ENCODE measurements at regions not wholly inside any gene's neighbourhood (a gene's known extent, or its start where the extent isn't known, plus 50 kb on each side); places are given as distances from the start of the nearest gene placed in this dataset.

DNA sequence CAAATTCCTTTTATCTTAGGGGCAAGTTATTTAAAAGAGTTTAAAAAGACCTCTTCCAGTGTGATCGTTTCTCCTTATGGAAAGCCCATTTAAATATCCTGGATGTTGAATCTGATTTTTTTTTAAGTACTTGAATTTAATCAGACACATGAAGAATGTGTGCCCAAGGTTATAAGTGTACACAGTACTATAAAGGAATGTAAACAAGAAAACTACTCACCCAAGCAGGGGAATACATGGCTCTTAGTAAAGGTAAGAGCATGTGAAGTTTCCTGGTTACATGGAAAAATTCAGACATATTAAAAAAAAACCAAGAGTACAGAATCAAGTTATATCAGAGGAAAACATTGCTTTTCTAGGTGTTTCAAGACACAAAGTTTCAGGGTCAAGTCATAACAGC, 546.9 kb downstream of the MATN1 start (continued):
- TF ChIP-seq FOSL2 (IDR thresholded peaks at IDR 0.05) (no peak), FOSL2 (CRISPR knock-in tag; IDR thresholded peaks at IDR 0.05) (no peak), ZNF302 (CRISPR knock-in tag; IDR thresholded peaks at IDR 0.05) (no peak), RCOR1 (IDR thresholded peaks at IDR 0.05; ENCODE audit: low read depth, low read length) (no peak), FOXS1 (CRISPR knock-in tag; IDR thresholded peaks at IDR 0.05) (no peak)

DNA sequence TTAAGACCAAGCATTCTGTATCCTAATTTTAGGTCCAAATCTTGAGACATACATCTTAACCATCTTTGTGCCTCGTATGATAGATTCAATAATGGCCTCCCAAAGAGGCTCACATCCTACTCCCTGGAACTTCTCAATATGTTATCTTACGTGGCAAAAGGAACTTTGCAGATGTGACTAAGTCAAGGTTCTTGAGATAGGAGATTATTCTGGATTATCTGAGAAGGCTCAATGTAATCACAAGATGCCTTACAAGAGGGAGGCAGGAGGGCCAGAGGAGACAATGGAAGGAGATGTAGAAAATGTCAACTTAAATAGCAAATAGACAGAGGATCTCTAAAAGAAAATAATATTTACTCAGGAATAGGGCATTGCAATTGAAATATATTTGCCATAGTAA, 548.9 kb downstream of the MATN1 start:
- H3K4me3 ChIP-seq, result no peak overlapping the region
- ATAC-seq (no peak), FAIRE-seq (no peak), DNase-seq (ENCODE audit: low read depth in 1 of 2, low spot score in 1 of 2) (no peak)
- no peaks in the 10 kb centered on the region for H3K9me3 ChIP-seq
- TF ChIP-seq NR3C1 (IDR thresholded peaks at IDR 0.05), result no peak
- no peak for TF ChIP-seq RFX5 (IDR thresholded peaks at IDR 0.05)
- TF ChIP-seq MAZ (IDR thresholded peaks at IDR 0.05; ENCODE audit: borderline replicate concordance, low read depth, low read length), result no peak
- H3K27ac ChIP-seq, result no peak overlapping the region
- no peaks in the 10 kb centered on the region for H3K4me1 ChIP-seq
- 33% methylated on average over 2 of the region's 2 CpGs for WGBS (ENCODE audit: missing lambda C conversion rate)
- CTCF ChIA-PET, result no interaction called here
- POLR2A ChIA-PET, result no interaction called here
- H3K4me2 ChIP-seq, result no peak overlapping the region

DNA sequence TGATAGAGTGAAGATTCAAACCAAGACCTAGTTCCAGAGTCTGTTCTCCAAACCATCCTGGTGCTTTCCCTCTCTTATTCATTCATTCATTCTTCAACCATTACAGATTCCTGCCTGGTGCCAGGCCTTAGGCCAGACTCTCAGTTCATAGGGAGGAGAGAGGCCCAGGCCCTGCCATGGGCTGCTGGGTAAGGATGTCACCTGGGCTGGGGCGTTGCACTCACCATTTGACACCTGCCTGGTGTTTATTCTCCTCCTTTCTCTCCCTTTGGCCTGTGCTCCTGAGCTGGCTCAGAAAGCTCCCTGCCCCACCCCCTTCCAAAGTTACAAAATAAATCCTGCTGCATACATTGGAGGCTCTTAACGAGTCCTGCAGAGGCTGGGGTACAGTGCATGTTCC, 549.8 kb downstream of the MATN1 start:
- DNase-seq (ENCODE audit: low read depth in 1 of 2, low spot score in 1 of 2) (no peak), ATAC-seq (no peak), FAIRE-seq (no peak)
- H3K4me1 ChIP-seq, result no peaks in the 10 kb centered on the region
- ChIA-PET CTCF (no interaction called here), POLR2A (no interaction called here)
- 5% methylated on average over 2 of the region's 2 CpGs for WGBS (ENCODE audit: missing lambda C conversion rate)
- H3K27ac ChIP-seq, result no peak overlapping the region
- H3K4me3 ChIP-seq, result no peak overlapping the region
- no peak overlapping the region for H3K4me2 ChIP-seq
- no peaks in the 10 kb centered on the region for H3K9me3 ChIP-seq
- TF ChIP-seq NR3C1 (IDR thresholded peaks at IDR 0.05), result no peak
- TF ChIP-seq, protein P1, sequence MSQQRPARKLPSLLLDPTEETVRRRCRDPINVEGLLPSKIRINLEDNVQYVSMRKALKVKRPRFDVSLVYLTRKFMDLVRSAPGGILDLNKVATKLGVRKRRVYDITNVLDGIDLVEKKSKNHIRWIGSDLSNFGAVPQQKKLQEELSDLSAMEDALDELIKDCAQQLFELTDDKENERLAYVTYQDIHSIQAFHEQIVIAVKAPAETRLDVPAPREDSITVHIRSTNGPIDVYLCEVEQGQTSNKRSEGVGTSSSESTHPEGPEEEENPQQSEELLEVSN (IDR thresholded peaks at IDR 0.05; ENCODE audit: borderline replicate concordance, low read depth), result no peak
- no peak for TF ChIP-seq NFE2L2 (conservative IDR thresholded peaks at IDR 0.05; ENCODE audit: low read length)
- no peak for TF ChIP-seq HOXA7 (CRISPR knock-in tag; IDR thresholded peaks at IDR 0.05)
- TF ChIP-seq EHMT2 (IDR thresholded peaks at IDR 0.05; ENCODE audit: low read depth), result no peak
- no peak for TF ChIP-seq CBX8 (IDR thresholded peaks at IDR 0.05)
- no peak for TF ChIP-seq HDAC2 (IDR thresholded peaks at IDR 0.05)
- no peak for TF ChIP-seq ESRRA (IDR thresholded peaks at IDR 0.05; ENCODE audit: borderline replicate concordance, low read length)
- TF ChIP-seq MYC (IDR thresholded peaks at IDR 0.05; ENCODE audit: borderline replicate concordance, low read length), result no peak
- TF ChIP-seq ZFP36 (IDR thresholded peaks at IDR 0.05; ENCODE audit: borderline replicate concordance, partially characterized antibody), result no peak
- TF ChIP-seq, protein P2, sequence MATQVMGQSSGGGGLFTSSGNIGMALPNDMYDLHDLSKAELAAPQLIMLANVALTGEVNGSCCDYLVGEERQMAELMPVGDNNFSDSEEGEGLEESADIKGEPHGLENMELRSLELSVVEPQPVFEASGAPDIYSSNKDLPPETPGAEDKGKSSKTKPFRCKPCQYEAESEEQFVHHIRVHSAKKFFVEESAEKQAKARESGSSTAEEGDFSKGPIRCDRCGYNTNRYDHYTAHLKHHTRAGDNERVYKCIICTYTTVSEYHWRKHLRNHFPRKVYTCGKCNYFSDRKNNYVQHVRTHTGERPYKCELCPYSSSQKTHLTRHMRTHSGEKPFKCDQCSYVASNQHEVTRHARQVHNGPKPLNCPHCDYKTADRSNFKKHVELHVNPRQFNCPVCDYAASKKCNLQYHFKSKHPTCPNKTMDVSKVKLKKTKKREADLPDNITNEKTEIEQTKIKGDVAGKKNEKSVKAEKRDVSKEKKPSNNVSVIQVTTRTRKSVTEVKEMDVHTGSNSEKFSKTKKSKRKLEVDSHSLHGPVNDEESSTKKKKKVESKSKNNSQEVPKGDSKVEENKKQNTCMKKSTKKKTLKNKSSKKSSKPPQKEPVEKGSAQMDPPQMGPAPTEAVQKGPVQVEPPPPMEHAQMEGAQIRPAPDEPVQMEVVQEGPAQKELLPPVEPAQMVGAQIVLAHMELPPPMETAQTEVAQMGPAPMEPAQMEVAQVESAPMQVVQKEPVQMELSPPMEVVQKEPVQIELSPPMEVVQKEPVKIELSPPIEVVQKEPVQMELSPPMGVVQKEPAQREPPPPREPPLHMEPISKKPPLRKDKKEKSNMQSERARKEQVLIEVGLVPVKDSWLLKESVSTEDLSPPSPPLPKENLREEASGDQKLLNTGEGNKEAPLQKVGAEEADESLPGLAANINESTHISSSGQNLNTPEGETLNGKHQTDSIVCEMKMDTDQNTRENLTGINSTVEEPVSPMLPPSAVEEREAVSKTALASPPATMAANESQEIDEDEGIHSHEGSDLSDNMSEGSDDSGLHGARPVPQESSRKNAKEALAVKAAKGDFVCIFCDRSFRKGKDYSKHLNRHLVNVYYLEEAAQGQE (IDR thresholded peaks at IDR 0.05), result no peak
- no peak for TF ChIP-seq NPAS2 (CRISPR knock-in tag; IDR thresholded peaks at IDR 0.05; ENCODE audit: borderline replicate concordance)
- no peak for TF ChIP-seq FOSB (CRISPR knock-in tag; IDR thresholded peaks at IDR 0.05)
- no peak for TF ChIP-seq JUN (IDR thresholded peaks at IDR 0.05)
- no peak for TF ChIP-seq HOXB13 (CRISPR knock-in tag; IDR thresholded peaks at IDR 0.05; ENCODE audit: low read depth)
- no peak for TF ChIP-seq HEYL (CRISPR knock-in tag; IDR thresholded peaks at IDR 0.05)
- no peak for TF ChIP-seq HOXB5 (CRISPR knock-in tag; IDR thresholded peaks at IDR 0.05)
- no peak for TF ChIP-seq FOXS1 (CRISPR knock-in tag; IDR thresholded peaks at IDR 0.05)
- TF ChIP-seq, protein P3, sequence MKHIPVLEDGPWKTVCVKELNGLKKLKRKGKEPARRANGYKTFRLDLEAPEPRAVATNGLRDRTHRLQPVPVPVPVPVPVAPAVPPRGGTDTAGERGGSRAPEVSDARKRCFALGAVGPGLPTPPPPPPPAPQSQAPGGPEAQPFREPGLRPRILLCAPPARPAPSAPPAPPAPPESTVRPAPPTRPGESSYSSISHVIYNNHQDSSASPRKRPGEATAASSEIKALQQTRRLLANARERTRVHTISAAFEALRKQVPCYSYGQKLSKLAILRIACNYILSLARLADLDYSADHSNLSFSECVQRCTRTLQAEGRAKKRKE (CRISPR knock-in tag; IDR thresholded peaks at IDR 0.05; ENCODE audit: low read depth), result no peak
